ENCODE measurements at regions not wholly inside any gene's neighbourhood (a gene's known extent, or its start where the extent isn't known, plus 50 kb on each side); places are given as distances from the start of the nearest gene placed in this dataset.

GRCh38 chr15:66929843-66930402, 135.5 kb upstream of the SMAD3 start:
- Histone ChIP-seq H3K27me3 (no peaks in the 10 kb centered on the region), H3K36me3 (no peaks in the 10 kb centered on the region), H3K4me1 (ENCODE audit: low read depth) (peaks cover 5% of the 10 kb centered on the region), H3K27ac (no peak overlapping the region), H3K4me3 (no peak overlapping the region), H3K9me3 (ENCODE audit: low read depth) (no peaks in the 10 kb centered on the region)
- no peak for DNase-seq (ENCODE audit: low read depth in 1 of 2, low spot score in 1 of 2)
- TF ChIP-seq, protein P1, sequence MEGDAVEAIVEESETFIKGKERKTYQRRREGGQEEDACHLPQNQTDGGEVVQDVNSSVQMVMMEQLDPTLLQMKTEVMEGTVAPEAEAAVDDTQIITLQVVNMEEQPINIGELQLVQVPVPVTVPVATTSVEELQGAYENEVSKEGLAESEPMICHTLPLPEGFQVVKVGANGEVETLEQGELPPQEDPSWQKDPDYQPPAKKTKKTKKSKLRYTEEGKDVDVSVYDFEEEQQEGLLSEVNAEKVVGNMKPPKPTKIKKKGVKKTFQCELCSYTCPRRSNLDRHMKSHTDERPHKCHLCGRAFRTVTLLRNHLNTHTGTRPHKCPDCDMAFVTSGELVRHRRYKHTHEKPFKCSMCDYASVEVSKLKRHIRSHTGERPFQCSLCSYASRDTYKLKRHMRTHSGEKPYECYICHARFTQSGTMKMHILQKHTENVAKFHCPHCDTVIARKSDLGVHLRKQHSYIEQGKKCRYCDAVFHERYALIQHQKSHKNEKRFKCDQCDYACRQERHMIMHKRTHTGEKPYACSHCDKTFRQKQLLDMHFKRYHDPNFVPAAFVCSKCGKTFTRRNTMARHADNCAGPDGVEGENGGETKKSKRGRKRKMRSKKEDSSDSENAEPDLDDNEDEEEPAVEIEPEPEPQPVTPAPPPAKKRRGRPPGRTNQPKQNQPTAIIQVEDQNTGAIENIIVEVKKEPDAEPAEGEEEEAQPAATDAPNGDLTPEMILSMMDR (IDR thresholded peaks at IDR 0.05; ENCODE audit: low read depth, low read length), result no peak

- H3K27ac ChIP-seq, result no peak overlapping the region
- no peaks in the 10 kb centered on the region for H3K27me3 ChIP-seq
- peak; percentile 6 to 73 for DNase-seq (ENCODE audit: low read depth in 1 of 2, low spot score in 1 of 2)
- no peaks in the 10 kb centered on the region for H3K36me3 ChIP-seq
- TF ChIP-seq, protein P1 (IDR thresholded peaks at IDR 0.05; ENCODE audit: low read depth, low read length), result no peak
- no peak overlapping the region for H3K4me3 ChIP-seq
- peaks cover 5% of the 10 kb centered on the region for H3K4me1 ChIP-seq (ENCODE audit: low read depth)
- no peaks in the 10 kb centered on the region for H3K9me3 ChIP-seq (ENCODE audit: low read depth)
Measured at GRCh38 chr15:66931768-66932633, 133.4 kb upstream of the SMAD3 start.

DNA sequence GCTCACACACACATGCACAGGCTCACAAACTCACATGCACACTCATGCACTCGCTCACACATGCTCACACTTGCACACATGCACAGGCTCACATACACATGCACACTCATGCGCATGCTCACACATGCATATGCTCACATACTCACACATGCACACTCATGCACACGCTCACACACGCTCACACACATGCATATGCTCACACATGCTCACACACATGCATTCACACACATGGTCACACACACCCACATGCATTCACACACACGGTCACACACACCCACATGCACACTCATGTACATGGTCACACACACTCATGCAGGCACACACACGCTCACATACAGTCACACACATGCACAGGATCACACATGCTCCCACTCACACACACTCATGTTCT, 132.8 kb upstream of the SMAD3 start:
- H3K27me3 ChIP-seq, result no peaks in the 10 kb centered on the region
- H3K4me3 ChIP-seq, result no peak overlapping the region
- DNase-seq (ENCODE audit: low read depth in 1 of 2, low spot score in 1 of 2), result no peak
- H3K36me3 ChIP-seq, result no peaks in the 10 kb centered on the region
- TF ChIP-seq, protein P1 (IDR thresholded peaks at IDR 0.05; ENCODE audit: low read depth, low read length), result no peak
- no peaks in the 10 kb centered on the region for H3K9me3 ChIP-seq (ENCODE audit: low read depth)
- H3K27ac ChIP-seq, result no peak overlapping the region
- H3K4me1 ChIP-seq (ENCODE audit: low read depth), result peaks cover 5% of the 10 kb centered on the region

GRCh38 chr15:66933932-66934867, 131.2 kb upstream of the SMAD3 start:
- Histone ChIP-seq H3K4me1 (ENCODE audit: low read depth) (peaks cover 5% of the 10 kb centered on the region), H3K27me3 (no peaks in the 10 kb centered on the region), H3K9me3 (ENCODE audit: low read depth) (no peaks in the 10 kb centered on the region), H3K36me3 (no peaks in the 10 kb centered on the region), H3K4me3 (no peak overlapping the region), H3K27ac (no peak overlapping the region)
- no peak for DNase-seq (ENCODE audit: low read depth in 1 of 2, low spot score in 1 of 2)
- TF ChIP-seq, protein P1 (IDR thresholded peaks at IDR 0.05; ENCODE audit: low read depth, low read length), result no peak

GRCh38 chr15:66934868-66935520, 130.4 kb upstream of the SMAD3 start:
- H3K27me3 ChIP-seq, result no peaks in the 10 kb centered on the region
- H3K27ac ChIP-seq, result no peak overlapping the region
- peaks cover 5% of the 10 kb centered on the region for H3K4me1 ChIP-seq (ENCODE audit: low read depth)
- TF ChIP-seq, protein P1 (IDR thresholded peaks at IDR 0.05; ENCODE audit: low read depth, low read length), result no peak
- no peaks in the 10 kb centered on the region for H3K36me3 ChIP-seq
- no peak for DNase-seq (ENCODE audit: low read depth in 1 of 2, low spot score in 1 of 2)
- no peaks in the 10 kb centered on the region for H3K9me3 ChIP-seq (ENCODE audit: low read depth)
- no peak overlapping the region for H3K4me3 ChIP-seq
